NB4 (cell line): ENCODE measurements at regions not wholly inside any gene's neighbourhood (a gene's known extent, or its start where the extent isn't known, plus 50 kb on each side); places are given as distances from the start of the nearest gene placed in this dataset.

Source experiments
- MYC ChIP-seq: IDR thresholded peaks from 2 replicates; pipeline ENCODE4 v1.6.1; 2011; ENCODE audit warnings: low read depth, low read length
- POLR2A ChIP-seq: IDR thresholded peaks from 2 replicates; pipeline ENCODE4 v1.6.1; 2011; ENCODE audit warnings: mild to moderate bottlenecking; ENCODE audit not compliant: insufficient read length; ENCODE audit errors: extremely low read depth
- TF ChIP-seq, protein P1 (sequence below): IDR thresholded peaks from one replicate; pipeline ENCODE4 v1.5.1; 2012; ENCODE audit warnings: low read depth, low read length
- TF ChIP-seq, protein P2 (sequence below): IDR thresholded peaks from 2 replicates; pipeline ENCODE4 v1.6.1; 2011; ENCODE audit warnings: low read depth, low read length

DNA sequence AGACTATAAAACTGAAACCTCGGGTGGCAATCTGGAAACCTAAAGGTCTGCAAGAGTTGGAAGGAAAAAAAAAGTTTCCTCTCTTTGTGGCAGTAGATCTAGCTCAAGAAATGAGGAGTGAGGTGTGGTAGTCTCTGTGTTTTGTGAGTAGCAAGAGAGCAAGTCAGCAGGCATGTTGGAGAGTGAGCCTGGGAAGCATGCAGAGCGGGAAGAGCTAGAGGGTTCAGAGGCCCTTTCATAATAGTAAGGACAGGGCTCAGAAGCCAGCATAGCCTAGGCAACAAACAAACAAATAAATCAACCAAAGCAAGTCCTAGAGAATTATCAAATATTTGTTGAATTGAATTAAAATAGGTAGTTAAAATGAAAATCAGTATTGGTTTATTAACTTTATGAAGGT, 189.7 kb upstream of the CBLB start:
- TF ChIP-seq, protein P1, sequence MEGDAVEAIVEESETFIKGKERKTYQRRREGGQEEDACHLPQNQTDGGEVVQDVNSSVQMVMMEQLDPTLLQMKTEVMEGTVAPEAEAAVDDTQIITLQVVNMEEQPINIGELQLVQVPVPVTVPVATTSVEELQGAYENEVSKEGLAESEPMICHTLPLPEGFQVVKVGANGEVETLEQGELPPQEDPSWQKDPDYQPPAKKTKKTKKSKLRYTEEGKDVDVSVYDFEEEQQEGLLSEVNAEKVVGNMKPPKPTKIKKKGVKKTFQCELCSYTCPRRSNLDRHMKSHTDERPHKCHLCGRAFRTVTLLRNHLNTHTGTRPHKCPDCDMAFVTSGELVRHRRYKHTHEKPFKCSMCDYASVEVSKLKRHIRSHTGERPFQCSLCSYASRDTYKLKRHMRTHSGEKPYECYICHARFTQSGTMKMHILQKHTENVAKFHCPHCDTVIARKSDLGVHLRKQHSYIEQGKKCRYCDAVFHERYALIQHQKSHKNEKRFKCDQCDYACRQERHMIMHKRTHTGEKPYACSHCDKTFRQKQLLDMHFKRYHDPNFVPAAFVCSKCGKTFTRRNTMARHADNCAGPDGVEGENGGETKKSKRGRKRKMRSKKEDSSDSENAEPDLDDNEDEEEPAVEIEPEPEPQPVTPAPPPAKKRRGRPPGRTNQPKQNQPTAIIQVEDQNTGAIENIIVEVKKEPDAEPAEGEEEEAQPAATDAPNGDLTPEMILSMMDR = no peak
- TF ChIP-seq POLR2A = no peak
- no peak for TF ChIP-seq MYC
- TF ChIP-seq, protein P2, sequence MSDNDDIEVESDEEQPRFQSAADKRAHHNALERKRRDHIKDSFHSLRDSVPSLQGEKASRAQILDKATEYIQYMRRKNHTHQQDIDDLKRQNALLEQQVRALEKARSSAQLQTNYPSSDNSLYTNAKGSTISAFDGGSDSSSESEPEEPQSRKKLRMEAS = no peak
